ENCODE measurements at regions not wholly inside any gene's neighbourhood (a gene's known extent, or its start where the extent isn't known, plus 50 kb on each side); places are given as distances from the start of the nearest gene placed in this dataset.

- no peak overlapping the region for H3K27ac Mint-ChIP-seq
- peaks cover 3 to 5% of the 10 kb centered on the region in 2 donors for H3K4me1 Mint-ChIP-seq (ENCODE audit: low read depth in 2 of 2)
- peaks cover 22 to 37% of the 10 kb centered on the region in 2 donors for H3K27me3 Mint-ChIP-seq
- no peaks in the 10 kb centered on the region for H3K36me3 Mint-ChIP-seq
- DNase-seq (ENCODE audit: low spot score) (no peak), ATAC-seq (no peak)
- no peaks in the 10 kb centered on the region for H3K9me3 Mint-ChIP-seq
- no peak overlapping the region for H3K4me3 Mint-ChIP-seq
Observed at GRCh38 chr2:215668378-215668775, 232.5 kb upstream of the FN1 start.

- Mint-ChIP-seq H3K9me3 (no peaks in the 10 kb centered on the region), H3K27ac (no peak overlapping the region), H3K27me3 (peaks cover 22 to 36% of the 10 kb centered on the region in 2 donors), H3K4me1 (ENCODE audit: low read depth in 2 of 2) (peaks cover 3 to 5% of the 10 kb centered on the region in 2 donors), H3K4me3 (no peak overlapping the region), H3K36me3 (no peaks in the 10 kb centered on the region)
- ATAC-seq (no peak), DNase-seq (ENCODE audit: low spot score) (no peak)
Observed at GRCh38 chr2:215667585-215668377, 231.9 kb upstream of the FN1 start.

- Mint-ChIP-seq H3K4me1 (ENCODE audit: low read depth in 2 of 2) (peaks cover 3 to 5% of the 10 kb centered on the region in 2 donors), H3K27ac (peak overlapping the region in 1 of 2 donors; percentile 26), H3K27me3 (peaks cover 22 to 24% of the 10 kb centered on the region in 2 donors), H3K9me3 (no peaks in the 10 kb centered on the region), H3K36me3 (no peaks in the 10 kb centered on the region), H3K4me3 (no peak overlapping the region)
- no peak for DNase-seq (ENCODE audit: low spot score)
- ATAC-seq, result peak; percentile 53 to 55
Observed at GRCh38 chr2:215664847-215665525, 229.1 kb upstream of the FN1 start.

GRCh38 chr2:215662715-215663114, 226.8 kb upstream of the FN1 start:
- ATAC-seq, result no peak

GRCh38 chr2:215660687-215661086, 224.8 kb upstream of the FN1 start:
- H3K9me3 Mint-ChIP-seq, result no peaks in the 10 kb centered on the region
- no peak overlapping the region for H3K27ac Mint-ChIP-seq
- H3K4me1 Mint-ChIP-seq (ENCODE audit: low read depth in 2 of 2), result peaks cover 3 to 5% of the 10 kb centered on the region in 2 donors
- DNase-seq (ENCODE audit: low spot score) (no peak), ATAC-seq (no peak)
- no peaks in the 10 kb centered on the region for H3K36me3 Mint-ChIP-seq
- H3K4me3 Mint-ChIP-seq, result no peak overlapping the region
- peaks cover 11 to 14% of the 10 kb centered on the region in 2 donors for H3K27me3 Mint-ChIP-seq

More at GRCh38 chr2:215662715-215663114, 226.8 kb upstream of the FN1 start:
- Mint-ChIP-seq H3K36me3 (no peaks in the 10 kb centered on the region), H3K27me3 (peaks cover 16 to 19% of the 10 kb centered on the region in 2 donors), H3K9me3 (no peaks in the 10 kb centered on the region), H3K4me3 (no peak overlapping the region), H3K4me1 (ENCODE audit: low read depth in 2 of 2) (peaks cover 3 to 5% of the 10 kb centered on the region in 2 donors), H3K27ac (no peak overlapping the region)
- no peak for DNase-seq (ENCODE audit: low spot score)

GRCh38 chr2:215659650-215660049, 223.8 kb upstream of the FN1 start:
- DNase-seq (ENCODE audit: low spot score) (no peak), ATAC-seq (no peak)
- no peaks in the 10 kb centered on the region for H3K9me3 Mint-ChIP-seq
- peaks cover under 1 to 1% of the 10 kb centered on the region in 2 donors for H3K4me1 Mint-ChIP-seq (ENCODE audit: low read depth in 2 of 2)
- no peaks in the 10 kb centered on the region for H3K36me3 Mint-ChIP-seq
- H3K4me3 Mint-ChIP-seq, result no peak overlapping the region
- H3K27ac Mint-ChIP-seq, result no peak overlapping the region
- peaks cover 9 to 14% of the 10 kb centered on the region in 2 donors for H3K27me3 Mint-ChIP-seq

- ATAC-seq (no peak), DNase-seq (ENCODE audit: low spot score) (no peak)
- Mint-ChIP-seq H3K4me1 (ENCODE audit: low read depth in 2 of 2) (no peaks in the 10 kb centered on the region), H3K4me3 (no peak overlapping the region), H3K9me3 (no peaks in the 10 kb centered on the region), H3K36me3 (no peaks in the 10 kb centered on the region), H3K27me3 (peaks cover 9 to 14% of the 10 kb centered on the region in 2 donors), H3K27ac (no peak overlapping the region)
Observed at GRCh38 chr2:215658635-215659305, 222.9 kb upstream of the FN1 start.

GRCh38 chr2:215657844-215658243, 222.0 kb upstream of the FN1 start:
- no peak for DNase-seq (ENCODE audit: low spot score)

GRCh38 chr2:215654148-215654819, 218.4 kb upstream of the FN1 start:
- Mint-ChIP-seq H3K4me1 (ENCODE audit: low read depth in 2 of 2) (no peaks in the 10 kb centered on the region), H3K4me3 (no peak overlapping the region), H3K27ac (no peak overlapping the region), H3K27me3 (peaks cover 2 to 16% of the 10 kb centered on the region in 2 donors), H3K9me3 (peaks cover 5% of the 10 kb centered on the region), H3K36me3 (no peaks in the 10 kb centered on the region)
- DNase-seq (ENCODE audit: low spot score), result no peak
- no peak for ATAC-seq

More at GRCh38 chr2:215657844-215658243, 222.0 kb upstream of the FN1 start:
- H3K36me3 Mint-ChIP-seq, result no peaks in the 10 kb centered on the region
- peaks cover 9 to 14% of the 10 kb centered on the region in 2 donors for H3K27me3 Mint-ChIP-seq
- H3K27ac Mint-ChIP-seq, result no peak overlapping the region
- no peaks in the 10 kb centered on the region for H3K4me1 Mint-ChIP-seq (ENCODE audit: low read depth in 2 of 2)
- no peak for ATAC-seq
- no peaks in the 10 kb centered on the region for H3K9me3 Mint-ChIP-seq
- H3K4me3 Mint-ChIP-seq, result no peak overlapping the region

- Mint-ChIP-seq H3K4me3 (no peak overlapping the region), H3K27ac (no peak overlapping the region), H3K36me3 (no peaks in the 10 kb centered on the region), H3K4me1 (ENCODE audit: low read depth in 2 of 2) (no peaks in the 10 kb centered on the region), H3K27me3 (peaks cover 2 to 16% of the 10 kb centered on the region in 2 donors), H3K9me3 (peaks cover 5% of the 10 kb centered on the region)
- DNase-seq (ENCODE audit: low spot score), result no peak
- no peak for ATAC-seq
Observed at GRCh38 chr2:215653344-215654030, 217.6 kb upstream of the FN1 start.

GRCh38 chr2:215652388-215652787, 216.5 kb upstream of the FN1 start:
- DNase-seq (ENCODE audit: low spot score), result no peak
- H3K4me3 Mint-ChIP-seq, result no peak overlapping the region
- peaks cover 0 to 16% of the 10 kb centered on the region in 2 donors for H3K27me3 Mint-ChIP-seq
- H3K9me3 Mint-ChIP-seq, result peaks cover 5% of the 10 kb centered on the region
- no peak for ATAC-seq
- H3K36me3 Mint-ChIP-seq, result no peaks in the 10 kb centered on the region
- H3K4me1 Mint-ChIP-seq (ENCODE audit: low read depth in 2 of 2), result no peaks in the 10 kb centered on the region
- no peak overlapping the region for H3K27ac Mint-ChIP-seq

GRCh38 chr2:215651412-215651811, 215.5 kb upstream of the FN1 start:
- peaks cover 0 to 9% of the 10 kb centered on the region in 2 donors for H3K27me3 Mint-ChIP-seq
- no peak overlapping the region for H3K27ac Mint-ChIP-seq
- H3K4me3 Mint-ChIP-seq, result no peak overlapping the region
- no peaks in the 10 kb centered on the region for H3K36me3 Mint-ChIP-seq
- peaks cover 5% of the 10 kb centered on the region for H3K9me3 Mint-ChIP-seq
- no peak for ATAC-seq
- no peaks in the 10 kb centered on the region for H3K4me1 Mint-ChIP-seq (ENCODE audit: low read depth in 2 of 2)
- no peak for DNase-seq (ENCODE audit: low spot score)
